Fibroblast of lung (primary cell): ENCODE measurements at regions not wholly inside any gene's neighbourhood (a gene's known extent, or its start where the extent isn't known, plus 50 kb on each side); places are given as distances from the start of the nearest gene placed in this dataset.

Experiments
- DNase-seq, 2 donors: peaks; one replicate each; pipeline versions ENCODE4 v3.0.0 to v3.0.0-alpha.2; 2010; ENCODE audit warnings: low read depth in 2 of 2
- H2AFZ ChIP-seq: 2 replicates; pipeline ENCODE4 v1.5.1; 2012; ENCODE audit warnings: low read length, control low read depth, inconsistent platforms
- H3K27ac ChIP-seq: 2 replicates; pipeline ENCODE4 v1.5.1; 2011; ENCODE audit warnings: low read length, control low read depth; ENCODE audit not compliant: insufficient read depth
- H3K27me3 ChIP-seq: 2 replicates; pipeline ENCODE4 v1.5.1; 2011; ENCODE audit warnings: mild to moderate bottlenecking, low read length; ENCODE audit not compliant: control insufficient read depth, insufficient read depth
- H3K36me3 ChIP-seq: 2 replicates; pipeline ENCODE4 v1.5.1; 2011; ENCODE audit warnings: low read length; ENCODE audit not compliant: control insufficient read depth, insufficient read depth
- H3K4me1 ChIP-seq: 2 replicates; pipeline ENCODE4 v1.5.1; 2011; ENCODE audit warnings: low read length; ENCODE audit not compliant: control insufficient read depth, insufficient read depth; ENCODE audit errors: extremely low read depth
- H3K4me2 ChIP-seq: 2 replicates; pipeline ENCODE4 v1.5.1; 2011; ENCODE audit warnings: low read length, control low read depth; ENCODE audit not compliant: insufficient read depth; ENCODE audit errors: extremely low read depth
- H3K4me3 ChIP-seq, 4 experiments: fragments of 200-600 bp in 1 of 4; sonication (generic) in 1 of 4; replicated peaks in 1 of 4; 2 replicates each; pipeline ENCODE4 v1.5.1; 2011 to 2016; ENCODE audit warnings: low read length in 4 of 4, low read depth in 3 of 4, mild to moderate bottlenecking in 3 of 4, control low read depth in 2 of 4, inconsistent platforms in 1 of 4, mixed read lengths in 1 of 4; ENCODE audit not compliant: insufficient read depth in 1 of 4; ENCODE audit errors: control extremely low read depth in 1 of 4
- H3K79me2 ChIP-seq: 2 replicates; pipeline ENCODE4 v1.5.1; 2012; ENCODE audit warnings: mild to moderate bottlenecking, low read length, inconsistent platforms; ENCODE audit not compliant: control insufficient read depth, insufficient read depth
- H3K9ac ChIP-seq: 2 replicates; pipeline ENCODE4 v1.5.1; 2011; ENCODE audit warnings: mild to moderate bottlenecking, low read length, control low read depth; ENCODE audit not compliant: insufficient read depth
- H3K9me3 ChIP-seq: 2 replicates; pipeline ENCODE4 v1.5.1; 2012; ENCODE audit warnings: low read depth, low read length; ENCODE audit not compliant: control insufficient read depth, insufficient read depth
- H4K20me1 ChIP-seq: 2 replicates; pipeline ENCODE4 v1.5.1; 2011; ENCODE audit warnings: low read length; ENCODE audit not compliant: control insufficient read depth, insufficient read depth; ENCODE audit errors: extremely low read depth
- CTCF ChIP-seq, 2 donors: IDR thresholded peaks in 1 of 2; conservative IDR thresholded peaks in 1 of 2; 1 replicate in 1 of 2; 2 replicates in 1 of 2; pipeline ENCODE4 v1.5.1; 2011 to 2012; ENCODE audit warnings: low read length in 2 of 2, control low read depth in 1 of 2, inconsistent platforms in 1 of 2, low read depth in 1 of 2, mild to moderate bottlenecking in 1 of 2
- EZH2 ChIP-seq: IDR thresholded peaks from 2 replicates; pipeline ENCODE4 v1.5.1; 2012; ENCODE audit warnings: low read length, control low read depth, mild to moderate bottlenecking; ENCODE audit errors: missing control alignments

- Histone ChIP-seq H3K9ac (no peak overlapping the region), H3K79me2 (no peaks in the 10 kb centered on the region), H3K27ac (no peak overlapping the region), H3K4me3 (no peak overlapping the region), H3K36me3 (no peaks in the 10 kb centered on the region), H2AFZ (no peak overlapping the region), H3K4me2 (no peak overlapping the region), H3K27me3 (no peaks in the 10 kb centered on the region), H4K20me1 (no peaks in the 10 kb centered on the region), H3K9me3 (no peaks in the 10 kb centered on the region), H3K4me1 (no peaks in the 10 kb centered on the region)
- DNase-seq, result no peak
- no peak for TF ChIP-seq EZH2
- no peak for TF ChIP-seq CTCF (conservative IDR thresholded peaks at IDR 0.05 in 1 of 2, IDR thresholded peaks at IDR 0.05 in 1 of 2; ENCODE audit: low read depth in 1 of 2, low read length in 2 of 2)
These were observed 141.3 kb downstream of the CD47 start for GRCh38 chr3:107949394-107949970.

GRCh38 chr3:107947203-107947602 lies 143.6 kb downstream of the CD47 start:
- Histone ChIP-seq H3K9me3 (no peaks in the 10 kb centered on the region), H3K4me1 (no peaks in the 10 kb centered on the region), H3K4me3 (no peak overlapping the region), H3K36me3 (no peaks in the 10 kb centered on the region), H3K4me2 (no peak overlapping the region), H4K20me1 (no peaks in the 10 kb centered on the region), H3K27ac (no peak overlapping the region), H3K79me2 (no peaks in the 10 kb centered on the region), H2AFZ (no peak overlapping the region), H3K9ac (no peak overlapping the region), H3K27me3 (no peaks in the 10 kb centered on the region)
- no peak for DNase-seq
- no peak for TF ChIP-seq CTCF (conservative IDR thresholded peaks at IDR 0.05 in 1 of 2, IDR thresholded peaks at IDR 0.05 in 1 of 2; ENCODE audit: low read depth in 1 of 2, low read length in 2 of 2)
- no peak for TF ChIP-seq EZH2

- Histone ChIP-seq H3K9me3 (no peaks in the 10 kb centered on the region), H3K9ac (no peak overlapping the region), H3K27ac (no peak overlapping the region), H3K4me1 (no peaks in the 10 kb centered on the region), H3K36me3 (no peaks in the 10 kb centered on the region), H2AFZ (no peak overlapping the region), H3K4me3 (no peak overlapping the region), H4K20me1 (no peaks in the 10 kb centered on the region), H3K79me2 (no peaks in the 10 kb centered on the region), H3K27me3 (no peaks in the 10 kb centered on the region), H3K4me2 (no peak overlapping the region)
- DNase-seq, result no peak
- TF ChIP-seq EZH2 (no peak), CTCF (conservative IDR thresholded peaks at IDR 0.05 in 1 of 2, IDR thresholded peaks at IDR 0.05 in 1 of 2; ENCODE audit: low read depth in 1 of 2, low read length in 2 of 2) (no peak)
These were observed 144.1 kb downstream of the CD47 start for GRCh38 chr3:107946700-107947099.
